GM19238 (cell line): ENCODE measurements at regions not wholly inside any gene's neighbourhood (a gene's known extent, or its start where the extent isn't known, plus 50 kb on each side); places are given as distances from the start of the nearest gene placed in this dataset.
"Not testable (repeated sequence)": the region's sequence is repeated elsewhere in the genome, so short reads cannot be mapped to it uniquely, and the experiment has no call there.

Experiments used
- DNase-seq: peaks from one replicate; pipeline ENCODE4 v3.0.0; 2011; ENCODE audit warnings: low spot score; ENCODE audit not compliant: insufficient read length

- DNase-seq = no peak
Observed at GRCh38 chr6:142633317-142633716, 311.7 kb downstream of the HIVEP2 start.

- DNase-seq = no peak
Observed at GRCh38 chr6:142635130-142635529, 309.8 kb downstream of the HIVEP2 start.

GRCh38 chr6:142637624-142638351 is 307.2 kb downstream of the HIVEP2 start:
- DNase-seq = no peak

- DNase-seq = no peak
Observed at GRCh38 chr6:142642651-142643050, 302.3 kb downstream of the HIVEP2 start.

GRCh38 chr6:142644866-142645265 is 300.1 kb downstream of the HIVEP2 start:
- DNase-seq = no peak

- no peak for DNase-seq
Observed at GRCh38 chr6:142645663-142646062, 299.3 kb downstream of the HIVEP2 start.

- DNase-seq = no peak
Observed at GRCh38 chr6:142647449-142648035, 297.4 kb downstream of the HIVEP2 start.

- no peak for DNase-seq
Observed at GRCh38 chr6:142648036-142648451, 296.9 kb downstream of the HIVEP2 start.

GRCh38 chr6:142648526-142648925 is 296.4 kb downstream of the HIVEP2 start:
- DNase-seq = no peak

- DNase-seq = not testable (repeated sequence)
Observed at GRCh38 chr6:142649438-142650234, 295.3 kb downstream of the HIVEP2 start.

GRCh38 chr6:142651384-142651783 is 293.6 kb downstream of the HIVEP2 start:
- no peak for DNase-seq

- no peak for DNase-seq
Observed at GRCh38 chr6:142653710-142654420, 291.1 kb downstream of the HIVEP2 start.

- DNase-seq = no peak
Observed at GRCh38 chr6:142659661-142660060, 285.3 kb downstream of the HIVEP2 start.

- DNase-seq = no peak
Observed at GRCh38 chr6:142665393-142665792, 279.6 kb downstream of the HIVEP2 start.

- DNase-seq = no peak
Observed at GRCh38 chr6:142666599-142667185, 278.3 kb downstream of the HIVEP2 start.

- no peak for DNase-seq
Observed at GRCh38 chr6:142669471-142670351, 275.3 kb downstream of the HIVEP2 start.

- DNase-seq = peak; percentile 18
Observed at GRCh38 chr6:142671791-142672190, 273.2 kb downstream of the HIVEP2 start.

- DNase-seq = no peak
Observed at GRCh38 chr6:142675517-142675916, 269.5 kb downstream of the HIVEP2 start.

GRCh38 chr6:142676027-142676443 is 268.9 kb downstream of the HIVEP2 start:
- DNase-seq = no peak

- DNase-seq = no peak
Observed at GRCh38 chr6:142676647-142677192, 268.3 kb downstream of the HIVEP2 start.
